PFSK-1 (cell line): ENCODE measurements at regions not wholly inside any gene's neighbourhood (a gene's known extent, or its start where the extent isn't known, plus 50 kb on each side); places are given as distances from the start of the nearest gene placed in this dataset.

Experiments
- FOXP2 ChIP-seq: optimal IDR thresholded peaks from 2 replicates; pipeline ENCODE3; 2011; ENCODE audit warnings: borderline replicate concordance, control low read depth, inconsistent platforms; ENCODE audit not compliant: insufficient read depth; ENCODE audit errors: extremely low read length, extremely low read depth
- POLR2AphosphoS5 ChIP-seq: IDR thresholded peaks from 2 replicates; pipeline ENCODE4 v1.6.1; 2012; ENCODE audit warnings: low read depth, mild to moderate bottlenecking, control low read depth, low read length, moderate library complexity
- REST ChIP-seq, 2 experiments: IDR thresholded peaks; 2 replicates each; pipeline versions ENCODE4 v1.6.1 to v1.8.0; 2011 to 2012; ENCODE audit warnings: low read depth in 2 of 2, low read length in 2 of 2, control low read depth in 1 of 2, inconsistent platforms in 1 of 2, mild to moderate bottlenecking in 1 of 2, moderate library complexity in 1 of 2; ENCODE audit not compliant: insufficient read depth in 1 of 2
- SIN3A ChIP-seq: IDR thresholded peaks from 2 replicates; pipeline ENCODE4 v1.6.1; 2012; ENCODE audit warnings: mild to moderate bottlenecking, low read length, moderate library complexity, borderline replicate concordance; ENCODE audit not compliant: insufficient read depth
- TAF1 ChIP-seq: IDR thresholded peaks from 2 replicates; pipeline ENCODE4 v1.6.1; 2012; ENCODE audit warnings: low read length, control low read depth, borderline replicate concordance; ENCODE audit not compliant: insufficient read depth

DNA sequence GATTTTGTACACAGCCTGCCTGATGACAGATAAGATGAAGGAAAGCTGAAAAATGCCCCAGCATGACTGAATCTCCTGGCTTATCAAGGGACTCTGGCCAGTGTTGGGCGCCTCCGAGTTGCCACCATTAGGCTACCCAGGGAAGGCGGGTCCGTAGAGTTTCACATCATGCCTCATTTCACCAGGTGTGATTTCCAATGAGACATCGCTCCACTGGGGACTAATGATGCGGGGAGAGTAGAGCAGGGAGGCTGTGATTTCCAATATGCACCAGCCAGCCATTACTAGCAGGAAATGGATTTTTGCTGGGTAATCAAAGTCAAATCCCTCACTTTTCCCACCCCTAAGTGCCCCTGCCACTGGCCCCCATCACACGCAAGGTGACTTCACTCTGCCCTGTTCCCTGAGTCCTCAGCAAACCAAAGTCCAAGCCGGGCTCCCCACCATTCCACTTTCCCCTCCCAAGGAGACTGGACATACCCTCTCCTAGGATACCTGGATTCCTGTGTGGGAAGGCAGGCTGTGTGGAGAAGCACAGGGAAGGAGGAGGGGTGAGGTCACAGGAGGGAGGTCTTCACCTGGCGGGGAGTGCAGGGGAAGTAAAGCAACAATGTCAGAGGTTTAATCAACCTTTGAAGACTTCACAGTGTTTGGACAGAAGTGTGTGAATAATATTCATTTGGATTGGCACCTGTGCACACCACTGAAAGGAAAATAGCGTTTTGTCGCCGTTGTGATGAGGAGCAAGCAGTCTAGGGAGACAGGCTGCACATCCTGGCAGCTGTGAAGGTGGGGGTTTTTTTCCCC is 613.3 kb upstream of the CADM1 start:
- TF ChIP-seq FOXP2 (no peak), SIN3A (no peak), POLR2AphosphoS5 (no peak), REST (IDR thresholded peaks at IDR 0.05; ENCODE audit: insufficient read depth in 1 of 2, low read depth in 2 of 2, low read length in 2 of 2) (no peak), TAF1 (no peak)

- TF ChIP-seq REST (IDR thresholded peaks at IDR 0.05; ENCODE audit: insufficient read depth in 1 of 2, low read depth in 2 of 2, low read length in 2 of 2) = no peak
- TF ChIP-seq SIN3A = no peak
- TF ChIP-seq TAF1 = no peak
- TF ChIP-seq FOXP2 = no peak
- TF ChIP-seq POLR2AphosphoS5 = no peak
Observed at GRCh38 chr11:116115801-116116200, 611.6 kb upstream of the CADM1 start.

DNA sequence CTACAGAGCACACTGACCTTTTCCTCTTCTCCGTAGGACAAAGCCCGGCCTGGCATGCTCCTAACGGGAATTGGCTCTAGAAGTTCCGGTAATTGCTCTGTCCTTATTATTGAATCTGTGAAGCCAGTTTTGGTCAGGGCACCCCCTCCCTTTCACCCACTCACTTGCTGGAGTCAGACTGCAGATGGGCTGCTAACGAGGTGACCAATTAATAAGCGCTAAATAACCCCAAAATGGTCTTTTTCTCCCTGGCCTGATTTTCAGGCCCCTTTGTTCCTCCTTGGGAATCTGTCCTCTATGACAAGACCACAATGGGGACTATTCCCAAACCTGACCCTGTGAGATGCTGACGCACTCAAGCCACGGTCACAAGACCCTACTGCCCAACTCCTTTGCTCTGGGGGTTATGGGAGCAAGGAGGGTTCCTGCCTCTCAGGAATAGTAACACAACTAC is 610.0 kb upstream of the CADM1 start:
- no peak for TF ChIP-seq POLR2AphosphoS5
- TF ChIP-seq REST (IDR thresholded peaks at IDR 0.05; ENCODE audit: insufficient read depth in 1 of 2, low read depth in 2 of 2, low read length in 2 of 2) = no peak
- no peak for TF ChIP-seq FOXP2
- TF ChIP-seq SIN3A = no peak
- TF ChIP-seq TAF1 = no peak

DNA sequence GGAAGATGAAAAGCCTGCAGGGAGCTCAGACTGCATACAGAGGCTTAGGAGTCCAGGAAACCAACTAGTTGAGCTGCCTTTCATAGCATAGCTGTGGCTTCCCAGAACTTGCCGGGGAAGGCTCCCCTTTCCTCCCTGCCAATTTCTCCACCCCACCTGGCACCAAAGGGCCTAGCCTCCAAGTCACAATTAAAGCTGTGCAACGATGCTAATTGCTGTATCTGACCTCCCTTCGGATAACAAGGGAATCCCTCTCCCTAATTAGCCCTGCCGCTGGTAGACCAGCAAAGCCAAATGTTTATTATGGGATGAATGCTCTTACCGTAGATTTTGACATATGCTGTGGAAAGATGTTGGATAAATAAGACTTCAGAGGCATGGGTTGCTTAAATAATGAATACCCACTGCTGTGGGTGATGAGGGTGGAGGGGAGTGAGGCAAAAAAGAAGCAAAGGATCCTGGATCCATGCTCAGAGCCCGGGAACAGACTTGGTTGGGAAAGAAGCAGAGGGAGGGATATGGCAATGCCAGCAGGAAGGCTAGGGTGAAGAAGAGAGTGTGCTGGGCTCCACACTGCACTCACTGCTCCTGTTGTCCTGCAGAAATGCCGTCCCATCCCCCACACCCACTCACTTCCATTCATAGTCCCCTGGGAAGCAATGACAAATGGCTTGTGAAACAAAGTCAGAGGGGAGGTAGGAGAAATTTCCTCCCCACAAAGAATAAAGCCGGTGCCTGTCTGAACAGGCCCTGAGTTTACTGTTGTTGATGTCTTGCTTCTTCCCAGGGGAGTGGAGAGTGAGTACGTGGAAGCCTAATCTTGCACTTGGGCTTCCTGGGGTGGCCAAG is 608.1 kb upstream of the CADM1 start:
- TF ChIP-seq FOXP2 (no peak), REST (IDR thresholded peaks at IDR 0.05; ENCODE audit: insufficient read depth in 1 of 2, low read depth in 2 of 2, low read length in 2 of 2) (no peak), SIN3A (no peak), TAF1 (no peak), POLR2AphosphoS5 (no peak)
